ENCODE measurements at regions not wholly inside any gene's neighbourhood (a gene's known extent, or its start where the extent isn't known, plus 50 kb on each side); places are given as distances from the start of the nearest gene placed in this dataset.
A peak's percentile ranks its signal among the peaks of the same experiment; 100 is the strongest.
"Not testable (repeated sequence)": the region's sequence is repeated elsewhere in the genome, so short reads cannot be mapped to it uniquely, and the experiment has no call there.

DNA sequence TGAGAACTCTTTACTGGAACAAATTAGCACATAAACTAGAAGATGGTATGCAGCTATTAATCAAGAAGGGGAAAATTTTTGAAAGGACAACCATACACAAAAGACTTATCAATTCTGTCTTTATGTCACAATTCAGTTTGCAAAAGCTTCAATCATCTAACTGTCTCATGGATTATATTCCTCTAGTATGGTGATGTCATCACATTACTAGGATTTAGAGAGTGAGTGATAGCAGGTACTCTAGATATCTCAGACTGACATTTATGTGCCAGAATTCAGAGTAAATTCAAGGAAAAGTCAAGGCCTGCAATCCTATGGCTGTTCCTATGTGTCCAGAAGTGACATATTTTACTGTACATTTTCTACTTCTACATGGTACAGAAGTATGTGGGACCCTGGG is 318.9 kb upstream of the GRAMD2B start:
- no peak for DNase-seq (ENCODE audit: low read depth)

DNA sequence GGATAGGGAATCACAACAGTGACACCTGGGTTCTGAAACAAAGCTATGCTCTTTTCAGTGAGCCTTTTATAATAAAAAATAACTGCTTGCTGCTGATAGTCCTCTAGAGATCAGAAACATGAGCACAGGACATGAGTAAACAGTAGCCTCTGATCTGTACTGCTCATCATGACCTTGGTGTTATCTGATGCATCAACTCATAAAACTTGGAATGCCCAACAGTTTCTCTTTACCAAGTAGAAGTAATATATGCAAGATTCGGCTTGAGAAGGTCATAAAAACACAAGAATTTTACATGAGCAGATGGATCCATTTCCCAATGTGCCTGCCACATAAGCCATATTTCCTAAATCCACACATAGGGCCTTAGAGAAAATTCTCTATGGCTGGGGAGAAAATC is 318.3 kb upstream of the GRAMD2B start:
- no peak for DNase-seq (ENCODE audit: low read depth)

DNA sequence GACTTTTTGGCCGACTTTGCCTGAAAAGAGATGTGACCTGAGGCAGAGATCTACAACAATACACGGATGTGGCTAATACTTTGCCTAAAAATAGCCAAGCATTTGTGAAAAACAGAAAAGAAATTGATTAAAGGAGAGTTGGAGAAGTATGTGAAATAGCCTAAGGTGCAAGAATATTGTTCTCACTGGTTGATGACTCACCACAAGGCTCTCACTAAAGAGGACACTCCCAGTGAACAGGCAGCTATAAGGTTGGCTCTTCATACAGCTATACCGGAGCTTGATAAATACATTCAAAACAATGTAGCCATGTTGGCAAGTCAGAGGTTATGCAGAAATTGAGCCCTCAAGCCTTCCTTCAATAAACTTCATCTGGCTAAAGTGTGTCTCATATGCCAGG is 317.2 kb upstream of the GRAMD2B start:
- DNase-seq (ENCODE audit: low read depth): no peak

DNA sequence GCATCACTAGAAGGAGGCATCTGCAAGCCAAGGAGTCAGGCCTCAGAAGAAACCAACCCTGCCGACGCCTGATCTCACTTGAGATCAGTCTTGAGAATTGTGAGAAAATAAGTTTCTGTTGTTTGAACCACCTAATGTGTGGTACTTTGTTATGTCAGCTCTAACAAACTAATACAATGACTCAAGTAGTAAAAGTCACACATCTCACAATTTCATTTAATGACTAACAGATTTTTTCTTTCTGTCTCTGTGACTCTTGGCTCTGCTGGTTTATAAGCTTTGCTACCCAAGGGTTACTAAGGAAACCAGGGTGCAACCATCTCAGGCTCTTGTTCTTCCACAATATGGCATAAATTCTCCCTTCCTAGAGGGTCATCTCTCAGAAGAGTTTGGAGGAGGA is 315.8 kb upstream of the GRAMD2B start:
- no peak for DNase-seq (ENCODE audit: low read depth)

DNA sequence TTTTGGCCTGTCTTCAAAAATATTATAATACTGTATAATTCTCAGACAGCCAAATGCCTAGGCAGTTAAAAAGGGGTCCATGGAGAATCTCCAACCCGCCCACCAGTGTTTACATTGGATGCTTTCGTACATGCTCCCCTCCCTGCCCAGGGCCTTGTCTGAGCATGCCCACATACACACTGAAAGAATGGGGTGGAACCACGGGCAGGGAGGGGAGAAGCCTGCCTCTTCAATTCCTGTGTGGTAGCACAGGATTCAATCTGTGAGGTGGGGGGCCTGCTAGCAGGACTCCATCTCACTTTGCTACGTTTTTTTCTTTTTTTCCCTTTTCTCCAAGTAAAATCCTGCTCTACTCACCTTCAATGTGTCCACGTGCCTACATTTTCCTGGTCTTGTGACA is 314.7 kb upstream of the GRAMD2B start:
- no peak for DNase-seq (ENCODE audit: low read depth)

DNA sequence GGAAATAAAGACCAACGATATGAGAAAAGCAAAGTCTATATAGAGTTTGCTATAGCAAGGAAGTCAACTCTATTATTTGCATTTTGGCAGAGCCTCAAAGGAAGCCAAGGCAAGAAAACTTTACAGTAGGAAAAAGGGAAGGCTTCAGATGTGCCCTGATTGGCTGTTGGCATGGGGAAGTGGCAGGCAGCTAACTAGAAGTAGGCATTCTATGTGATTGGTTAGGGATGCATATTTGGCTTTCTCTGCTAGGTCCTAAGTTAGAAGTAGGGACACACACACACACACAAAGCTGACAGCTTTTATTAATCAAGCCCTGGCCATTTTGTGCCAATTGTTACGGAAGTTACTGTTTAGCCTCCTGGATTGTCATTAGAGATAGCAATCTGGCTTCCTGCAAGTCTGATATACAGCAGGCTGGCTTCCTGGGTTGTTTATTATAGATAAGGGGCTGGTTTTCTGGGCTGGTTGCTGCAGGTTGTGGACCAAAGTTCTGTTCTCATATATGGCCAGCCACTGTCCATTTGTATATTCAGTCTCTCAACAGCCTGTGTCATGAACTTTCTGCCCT is 308.1 kb upstream of the GRAMD2B start:
- DNase-seq (ENCODE audit: low read depth): no peak

DNA sequence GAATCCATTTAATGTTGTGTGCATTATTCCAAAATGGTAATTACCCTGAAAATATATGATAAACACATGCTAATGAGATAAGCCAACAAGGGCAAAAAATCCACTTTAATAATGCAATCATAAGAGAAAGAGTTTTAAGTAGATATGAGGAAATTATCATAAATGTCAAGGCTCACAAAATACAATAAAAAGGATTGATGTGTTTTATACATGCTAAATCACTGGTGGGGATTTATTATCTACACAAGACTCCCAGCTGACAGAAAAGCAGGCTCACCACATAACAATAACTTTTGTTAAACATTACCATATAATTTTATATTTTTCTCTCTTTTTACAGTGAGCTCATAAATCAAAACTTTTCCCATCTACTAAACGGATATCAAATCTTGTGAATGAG is 306.2 kb upstream of the GRAMD2B start:
- DNase-seq (ENCODE audit: low read depth): no peak

DNA sequence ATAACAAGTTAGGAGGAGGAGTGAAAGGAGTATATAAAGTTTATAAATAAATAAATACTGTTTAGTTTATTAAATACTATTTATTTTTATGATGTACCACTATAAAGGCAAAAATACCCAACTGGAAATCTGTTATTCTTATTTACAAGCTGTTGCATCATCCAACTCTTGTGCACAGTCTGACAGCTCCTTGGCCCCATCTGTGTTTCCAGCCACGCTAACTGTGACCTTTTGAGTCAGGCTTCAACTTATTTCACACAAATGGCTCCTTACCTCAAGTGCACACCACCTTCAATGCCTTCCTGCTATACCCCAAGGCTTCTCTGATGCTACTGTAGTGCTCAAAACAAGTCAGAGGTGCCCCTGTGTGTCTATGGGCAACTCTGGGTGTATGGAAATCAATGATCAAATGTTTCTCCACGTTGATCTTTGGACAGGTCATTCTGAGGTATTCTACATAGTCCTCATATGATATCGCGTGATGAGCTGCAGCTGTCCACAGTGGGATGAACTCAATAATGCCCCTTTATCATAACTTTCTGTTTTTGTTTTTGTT is 303.2 kb upstream of the GRAMD2B start:
- DNase-seq (ENCODE audit: low read depth): no peak

DNA sequence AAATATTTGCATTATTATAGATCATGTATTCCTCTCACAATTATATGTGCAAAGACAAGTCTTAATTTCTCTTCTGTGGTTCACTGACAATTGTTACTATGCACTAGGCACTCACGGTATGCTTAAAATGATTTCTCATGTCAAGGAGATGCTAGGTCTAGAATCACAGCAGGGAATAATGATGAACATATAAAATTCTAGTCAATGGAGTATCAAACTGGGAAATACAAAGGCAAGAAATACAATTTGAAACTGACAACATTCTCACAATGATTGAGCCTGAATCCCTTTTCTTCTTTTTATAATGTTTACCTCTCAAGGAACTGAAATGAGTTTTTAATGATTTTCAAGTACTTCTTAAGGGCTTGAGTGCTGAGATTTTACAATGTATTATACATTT is 302.3 kb upstream of the GRAMD2B start:
- DNase-seq (ENCODE audit: low read depth): no peak

DNA sequence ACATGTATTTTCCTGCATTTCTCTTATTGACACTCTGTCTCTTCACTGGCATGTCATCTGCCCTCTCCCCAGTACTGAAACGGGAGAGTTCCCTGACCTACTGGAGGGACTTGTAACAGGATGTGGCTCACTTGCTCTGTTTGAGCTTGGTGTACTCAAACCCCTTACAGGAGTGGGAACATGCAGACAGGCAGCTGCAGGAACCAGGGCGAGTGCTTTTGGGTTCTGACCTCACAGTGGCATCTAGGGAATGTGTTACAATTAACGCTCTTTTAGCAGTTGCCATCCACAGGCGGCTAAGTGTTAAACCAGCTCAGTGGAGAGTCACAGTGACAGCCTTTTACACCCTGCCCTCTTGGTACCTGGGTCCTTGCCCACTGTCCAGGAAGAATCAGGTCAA is 300.3 kb upstream of the GRAMD2B start:
- DNase-seq (ENCODE audit: low read depth): no peak

DNA sequence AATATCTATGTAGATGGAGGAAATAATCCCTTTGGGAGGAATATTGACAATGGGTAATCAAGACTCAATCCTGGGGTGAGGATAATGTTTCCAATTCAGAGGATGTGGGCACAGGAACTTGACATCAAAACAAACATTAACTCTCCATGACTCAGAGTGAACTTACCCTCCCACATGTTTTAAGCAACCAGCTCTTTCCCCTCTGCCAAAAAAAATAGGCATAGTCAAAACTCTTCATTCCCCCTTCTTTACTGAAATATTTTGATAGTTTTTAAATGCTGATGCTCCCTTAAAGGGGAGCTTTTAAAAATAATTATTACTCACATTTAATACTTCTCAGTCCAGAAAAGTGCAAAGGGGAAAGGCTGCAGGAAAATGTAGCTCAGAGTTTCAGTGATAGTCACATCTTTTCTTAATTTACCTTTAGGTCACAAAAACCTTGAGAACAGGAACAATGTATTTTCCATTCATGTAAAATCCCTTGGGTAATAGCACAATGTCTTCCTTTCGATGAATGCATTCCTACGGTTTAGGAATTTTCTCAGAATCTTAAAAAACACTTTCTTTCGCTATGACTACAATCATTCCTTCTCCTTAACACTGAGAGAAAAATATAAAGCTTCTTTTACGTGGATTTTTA is 298.4 kb upstream of the GRAMD2B start:
- no peak for DNase-seq (ENCODE audit: low read depth)

DNA sequence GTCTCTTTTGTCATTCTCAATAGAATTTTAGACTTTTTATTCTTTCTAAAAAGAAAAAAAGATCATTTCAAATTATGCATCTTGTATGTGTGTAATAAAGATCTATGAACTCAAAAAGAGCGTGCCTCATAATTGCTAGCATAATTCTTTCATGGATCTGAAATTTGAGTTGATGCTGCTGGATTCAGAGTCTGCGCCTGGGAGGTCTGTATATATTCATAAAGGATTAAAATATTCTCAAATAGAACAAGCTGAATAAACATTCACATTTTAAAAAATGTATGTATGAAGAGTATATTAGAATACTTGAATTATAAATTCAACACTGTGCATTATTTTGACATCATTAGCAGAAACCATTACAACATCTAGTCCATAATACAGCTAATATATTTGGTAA is 297.8 kb upstream of the GRAMD2B start:
- DNase-seq (ENCODE audit: low read depth): no peak

DNA sequence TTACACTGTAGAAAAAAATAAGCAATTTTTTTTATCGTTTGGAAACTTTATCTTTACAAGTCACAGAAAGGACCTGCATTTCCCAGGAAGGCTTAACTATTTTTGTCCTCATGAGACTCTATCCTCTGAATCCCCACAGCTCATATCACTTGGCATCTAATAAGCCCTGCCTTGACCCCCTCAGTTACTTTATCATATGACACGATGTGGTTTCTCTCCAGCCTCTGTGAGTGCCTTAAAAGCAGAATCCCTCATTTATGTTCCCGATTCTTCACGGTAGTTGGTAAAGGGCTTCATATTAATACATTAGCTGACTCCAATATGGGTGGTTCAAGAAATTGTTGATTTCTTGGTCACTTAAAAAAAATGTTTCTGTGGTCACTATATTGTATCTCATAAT is 296.6 kb upstream of the GRAMD2B start:
- DNase-seq (ENCODE audit: low read depth): no peak

DNA sequence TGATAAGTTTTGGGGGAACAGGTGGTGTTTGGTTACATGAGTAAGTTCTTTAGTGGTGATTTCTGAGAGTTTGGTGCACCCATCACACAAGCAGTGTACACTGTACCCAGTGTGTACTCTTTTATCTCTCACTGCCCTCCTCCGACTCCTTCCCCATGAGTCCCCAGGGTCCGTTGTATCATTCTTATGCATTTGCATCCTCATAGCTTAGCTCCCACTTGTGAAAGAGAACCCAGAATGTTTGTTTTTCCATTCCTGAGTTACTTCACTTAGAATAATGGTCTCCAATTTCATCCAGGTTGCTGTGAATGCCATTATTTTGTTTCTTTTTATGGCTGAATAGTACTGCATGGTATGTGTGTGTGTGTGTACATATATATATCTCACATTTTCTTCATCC is 295.8 kb upstream of the GRAMD2B start:
- DNase-seq (ENCODE audit: low read depth): not testable (repeated sequence)

DNA sequence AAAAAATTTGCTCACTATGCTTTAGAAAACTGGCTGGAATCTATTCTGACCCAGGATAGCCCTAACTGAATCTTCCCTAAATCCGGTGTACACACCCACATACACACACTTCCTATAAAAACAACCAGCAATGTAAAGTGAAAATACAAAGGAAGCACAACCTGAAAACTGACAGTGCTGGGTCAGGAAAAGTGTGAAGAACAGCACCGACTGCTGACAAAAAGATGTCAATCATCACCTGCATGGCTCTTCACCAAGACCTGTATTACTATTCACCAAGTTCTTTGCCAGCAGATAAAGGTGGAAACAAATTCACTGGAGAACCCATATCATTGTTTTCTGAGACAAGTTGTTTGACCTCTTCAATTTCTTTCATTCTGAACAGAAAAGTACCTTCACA is 293.8 kb upstream of the GRAMD2B start:
- no peak for DNase-seq (ENCODE audit: low read depth)

DNA sequence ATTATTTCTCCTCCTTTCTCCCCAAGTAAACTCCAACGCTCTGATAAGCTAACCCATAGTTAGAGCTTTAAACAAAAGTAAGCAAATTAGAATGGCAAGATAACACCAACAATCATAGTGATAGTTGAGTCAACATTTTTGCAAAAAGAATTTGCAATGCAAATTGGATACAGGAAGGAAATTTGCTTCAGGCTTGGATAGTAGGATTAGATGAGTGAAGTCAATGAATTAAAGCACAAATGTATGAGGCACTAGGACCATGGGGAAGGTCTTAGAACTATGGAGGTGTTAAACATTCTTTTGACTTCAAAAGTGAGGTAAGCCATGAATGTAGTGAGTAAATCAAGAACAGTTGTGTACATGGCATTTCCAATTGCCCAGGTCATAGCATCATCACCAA is 289.8 kb upstream of the GRAMD2B start:
- no peak for DNase-seq (ENCODE audit: low read depth)

DNA sequence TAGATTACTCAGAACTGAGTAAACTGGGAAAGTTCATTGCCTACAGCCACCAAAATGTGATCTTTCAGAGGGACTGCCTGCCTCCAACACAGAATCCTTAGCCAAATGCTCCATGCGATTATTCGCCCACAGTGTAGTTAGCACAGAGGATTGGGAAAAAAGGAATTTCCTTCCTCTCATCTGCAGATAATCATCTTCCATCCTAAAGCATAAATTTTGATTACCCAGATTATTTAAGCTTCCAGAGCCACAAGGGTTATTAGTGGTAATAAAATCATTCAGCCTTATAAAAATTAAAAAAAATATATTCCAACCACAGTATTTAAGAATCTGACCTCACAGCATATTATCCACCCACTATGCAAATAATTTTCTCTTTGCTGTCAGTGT is 285.3 kb upstream of the GRAMD2B start:
- DNase-seq (ENCODE audit: low read depth): no peak

DNA sequence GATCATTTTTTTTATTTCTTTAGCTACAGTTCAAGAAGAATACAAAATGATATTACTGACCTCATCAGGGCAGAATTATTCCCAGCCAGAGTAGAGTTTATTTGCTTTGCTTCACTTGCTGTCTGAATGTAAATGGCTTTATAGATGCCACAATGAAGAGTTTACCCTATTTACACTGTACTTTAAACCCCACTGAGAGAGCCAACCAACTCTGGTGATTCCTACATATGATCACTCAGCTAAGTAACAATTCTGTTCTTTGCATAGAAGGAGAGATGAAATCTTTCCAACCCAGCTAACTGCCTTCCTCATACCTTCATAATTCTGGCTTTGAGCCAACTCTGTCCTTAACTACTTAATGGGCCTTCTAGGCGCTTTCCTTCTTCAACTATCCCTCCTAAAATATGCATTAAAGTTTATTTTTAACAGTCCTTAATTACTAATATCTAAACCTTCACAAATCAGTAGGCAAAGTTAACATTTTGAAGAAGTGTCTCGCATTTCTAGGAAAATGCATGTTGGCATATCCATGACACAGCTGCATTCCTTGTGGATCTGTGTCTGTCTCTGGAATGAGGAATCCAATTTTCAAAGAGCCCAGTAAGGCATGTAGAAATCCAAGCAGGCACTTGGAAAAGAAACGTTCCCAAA is 284.8 kb upstream of the GRAMD2B start:
- no peak for DNase-seq (ENCODE audit: low read depth)

DNA sequence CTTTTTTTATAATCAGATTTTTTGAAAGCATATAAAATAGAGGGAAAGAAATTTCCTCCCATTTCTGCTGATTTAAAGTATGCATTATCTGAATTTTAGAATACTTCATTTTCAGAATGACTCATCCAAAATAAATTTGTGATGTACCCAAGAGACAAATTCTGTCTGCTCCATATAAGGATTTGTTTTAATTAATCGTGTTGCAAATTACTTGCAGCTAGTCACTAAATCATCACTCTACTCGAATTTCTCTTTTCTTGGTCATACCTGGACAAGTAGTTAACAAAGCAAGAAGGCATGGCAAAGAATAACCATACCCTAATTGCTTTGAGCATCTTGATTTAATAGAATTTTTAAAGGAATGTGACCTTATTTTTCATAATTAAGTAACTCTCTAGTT is 284.1 kb upstream of the GRAMD2B start:
- DNase-seq (ENCODE audit: low read depth): no peak

DNA sequence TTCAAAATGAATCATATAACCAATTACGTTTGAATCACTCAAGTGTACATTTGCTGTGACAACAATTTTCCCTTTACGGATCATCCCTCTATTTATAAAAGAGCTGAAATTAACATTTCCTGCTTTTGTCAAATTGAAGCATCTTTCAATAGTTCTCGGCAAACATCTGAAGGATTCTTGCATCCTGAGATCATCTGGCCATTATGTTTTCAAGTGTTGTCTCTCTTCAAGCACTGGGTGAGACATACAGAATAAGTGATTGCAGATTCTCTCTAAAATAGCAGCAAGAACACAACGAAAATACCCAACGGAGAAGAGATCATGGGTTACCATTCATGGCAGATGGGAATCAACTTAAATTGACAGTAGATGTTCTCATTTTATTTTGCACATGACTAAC is 283.4 kb upstream of the GRAMD2B start:
- DNase-seq (ENCODE audit: low read depth): peak; percentile 49

DNA sequence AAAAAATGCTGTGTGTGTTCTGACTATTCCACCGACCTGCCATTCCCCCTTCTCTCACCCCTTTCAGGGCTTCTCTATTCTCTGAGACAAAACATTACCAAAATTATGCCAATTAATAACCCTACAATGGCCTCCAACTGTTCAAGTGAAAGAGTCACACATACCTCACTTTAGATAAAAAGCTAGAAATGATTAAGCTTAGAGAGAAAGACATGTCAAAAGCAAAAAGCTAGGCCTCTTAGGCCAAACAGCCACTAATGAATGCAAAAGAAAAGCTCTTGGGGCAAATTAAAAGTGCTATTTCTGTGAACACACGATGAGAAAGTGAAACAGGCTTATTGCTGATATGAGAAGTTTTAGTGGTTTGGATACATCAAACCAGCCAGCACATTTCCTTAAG is 279.6 kb upstream of the GRAMD2B start:
- DNase-seq (ENCODE audit: low read depth): no peak

DNA sequence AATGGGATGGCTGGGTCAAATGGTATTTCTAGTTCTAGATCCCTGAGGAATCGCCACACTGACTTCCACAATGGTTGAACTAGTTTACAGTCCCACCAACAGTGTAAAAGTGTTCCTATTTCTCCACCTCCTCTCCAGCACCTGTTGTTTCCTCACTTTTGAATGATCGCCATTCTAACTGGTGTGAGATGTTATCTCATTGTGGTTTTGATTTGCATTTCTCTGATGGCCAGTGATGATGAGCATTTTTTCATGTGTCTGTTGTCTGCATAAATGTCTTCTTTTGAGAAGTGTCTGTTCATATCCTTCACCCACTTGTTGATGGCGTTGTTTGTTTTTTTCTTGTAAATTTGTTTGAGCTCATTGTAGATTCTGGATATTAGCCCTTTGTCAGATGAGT is 272.9 kb upstream of the GRAMD2B start:
- DNase-seq (ENCODE audit: low read depth): not testable (repeated sequence)

DNA sequence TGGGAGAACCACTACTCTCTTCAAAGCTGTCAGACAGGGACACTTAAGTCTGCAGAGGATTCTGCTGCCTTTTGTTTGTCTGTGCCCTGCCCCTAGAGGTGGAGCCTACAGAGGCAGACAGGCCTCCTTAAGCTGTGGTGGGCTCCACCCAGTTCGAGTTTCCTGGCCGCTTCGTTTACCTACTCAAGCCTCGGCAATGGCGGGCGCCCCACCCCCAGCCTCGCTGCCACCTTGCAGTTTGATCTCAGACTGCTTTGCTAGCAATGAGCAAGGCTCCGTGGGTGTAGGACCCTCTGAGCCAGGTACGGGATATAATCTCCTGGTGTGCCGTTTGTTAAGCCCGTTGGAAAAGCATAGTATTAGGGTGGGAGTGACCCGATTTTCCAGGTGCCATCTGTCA is 267.9 kb upstream of the GRAMD2B start:
- DNase-seq (ENCODE audit: low read depth): not testable (repeated sequence)

DNA sequence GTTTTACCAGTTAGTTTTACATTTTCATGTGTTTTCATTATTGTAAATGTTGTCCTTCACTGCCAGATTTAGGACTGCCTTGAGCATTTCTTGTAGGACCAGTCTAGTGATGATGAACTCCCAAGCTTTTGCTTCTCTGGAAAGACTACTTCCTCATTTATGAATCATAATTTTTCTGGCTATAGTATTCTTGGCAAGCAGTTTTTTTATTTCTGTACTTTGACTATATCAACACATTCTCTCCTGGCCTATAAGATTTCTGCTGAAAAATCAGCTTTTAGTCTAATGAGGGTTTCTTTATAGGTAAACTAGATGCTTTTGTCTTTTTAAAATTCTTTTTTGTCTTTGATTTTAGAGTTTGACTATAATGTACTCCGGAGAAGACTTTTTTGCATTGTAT is 256.8 kb upstream of the GRAMD2B start:
- DNase-seq (ENCODE audit: low read depth): no peak
